ENCODE measurements at regions not wholly inside any gene's neighbourhood (a gene's known extent, or its start where the extent isn't known, plus 50 kb on each side); places are given as distances from the start of the nearest gene placed in this dataset.

DNA sequence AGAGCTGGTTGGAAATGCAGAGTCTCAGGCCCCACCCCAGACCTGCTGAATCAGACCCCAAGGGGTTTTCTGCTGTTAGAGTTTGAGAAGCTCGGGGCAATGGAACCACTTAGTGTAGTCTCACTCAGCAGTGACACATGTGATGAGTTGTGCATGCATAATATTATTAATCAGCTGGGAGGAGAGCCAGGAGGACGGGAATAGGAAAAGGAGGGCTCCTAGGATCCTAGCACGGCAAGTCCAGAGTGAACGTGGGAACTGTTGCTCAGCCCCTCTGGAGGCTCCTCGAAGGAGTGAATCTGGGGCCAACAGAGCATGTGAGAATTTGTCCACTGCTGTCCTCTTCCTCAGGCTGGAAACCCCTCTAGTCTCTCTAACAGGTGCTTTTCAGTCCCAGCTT is 87.1 kb downstream of the HS1BP3 start:
- ChIA-PET CTCF (interaction anchor here (0.8 to 2.0 kb wide), 3 partner anchors 14 to 39 kb away, joined by 3 to 6 read pairs (median 3); no protein-coding TSS in a partner anchor), POLR2A (interaction anchor here (1.3 to 2.5 kb wide), 2 partner anchors 15 to 117 kb away, joined by 5 to 9 read pairs; partner anchors contain the start of gene RHOB)
- DNase-seq (ENCODE audit: low read depth, low spot score): no peak

GRCh38 chr2:20565101-20565622 is 85.7 kb downstream of the HS1BP3 start:
- CTCF ChIA-PET: interaction anchor here (1.3 kb wide), 2 partner anchors 13 to 17 kb away, joined by 3 read pairs; no protein-coding TSS in a partner anchor
- H3K4me3 ChIP-seq (ENCODE audit: low read depth, low read length): no peak overlapping the region
- POLR2A ChIA-PET: interaction anchor here (0.6 kb wide), 1 partner anchor 216 kb away, joined by 3 read pairs; no protein-coding TSS in a partner anchor
- DNase-seq (ENCODE audit: low read depth, low spot score): no peak
- TF ChIP-seq CTCF (IDR thresholded peaks at IDR 0.05; ENCODE audit: insufficient read depth, low read length, missing control alignments): no peak

More for the DNA sequence above, 87.1 kb downstream of the HS1BP3 start:
- no peak for TF ChIP-seq CTCF (IDR thresholded peaks at IDR 0.05; ENCODE audit: insufficient read depth, low read length, missing control alignments)
- H3K4me3 ChIP-seq (ENCODE audit: low read depth, low read length): no peak overlapping the region

DNA sequence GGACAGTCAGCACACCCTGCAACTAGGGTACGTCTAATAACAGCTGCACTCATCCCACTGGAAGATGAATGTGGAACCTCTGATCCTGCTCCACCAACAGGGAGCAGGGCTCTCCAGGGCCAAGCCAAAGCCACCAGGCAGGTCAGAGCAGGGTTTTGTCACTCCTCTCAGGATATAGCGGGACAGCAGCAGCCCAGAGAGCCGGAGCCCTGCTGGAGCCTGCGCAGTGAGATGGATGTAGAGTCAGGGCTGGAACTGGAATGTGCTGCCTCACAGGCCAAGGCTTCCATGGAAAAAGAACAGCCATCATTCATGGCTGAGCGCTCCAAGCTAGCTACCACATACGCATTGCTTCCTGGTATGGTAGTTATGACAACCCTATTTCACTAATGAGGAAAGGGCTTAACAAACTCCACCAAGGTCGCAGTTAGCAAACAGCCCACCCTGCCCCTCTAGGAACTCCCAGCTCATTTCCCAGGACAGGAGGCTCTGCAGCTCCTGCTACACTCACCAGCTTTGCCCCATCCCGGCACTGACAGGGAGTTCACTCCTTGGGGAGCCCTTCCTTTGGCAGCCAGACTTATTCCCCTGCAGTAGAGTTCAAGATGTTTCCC is 85.2 kb downstream of the HS1BP3 start:
- POLR2A ChIA-PET: interaction anchor here (1.5 kb wide), 1 partner anchor 119 kb away, joined by 10 read pairs; the partner anchor contains the start of gene RHOB

GRCh38 chr2:20566331-20566730 is 84.6 kb downstream of the HS1BP3 start:
- CTCF ChIA-PET: interaction anchor here (1.3 kb wide), 1 partner anchor 18 kb away, joined by 3 read pairs; no protein-coding TSS in a partner anchor
- DNase-seq (ENCODE audit: low read depth, low spot score): no peak
- no peak for TF ChIP-seq CTCF (IDR thresholded peaks at IDR 0.05; ENCODE audit: insufficient read depth, low read length, missing control alignments)
- no peak overlapping the region for H3K4me3 ChIP-seq (ENCODE audit: low read depth, low read length)
- POLR2A ChIA-PET: interaction anchor here (1.5 kb wide), 1 partner anchor 119 kb away, joined by 10 read pairs; the partner anchor contains the start of gene RHOB

More for the DNA sequence above, 85.2 kb downstream of the HS1BP3 start:
- no peak overlapping the region for H3K4me3 ChIP-seq (ENCODE audit: low read depth, low read length)
- CTCF ChIA-PET: interaction anchor here (1.3 kb wide), 1 partner anchor 18 kb away, joined by 3 read pairs; no protein-coding TSS in a partner anchor
- TF ChIP-seq CTCF (IDR thresholded peaks at IDR 0.05; ENCODE audit: insufficient read depth, low read length, missing control alignments): no peak
- no peak for DNase-seq (ENCODE audit: low read depth, low spot score)

GRCh38 chr2:20567159-20567925 is 83.6 kb downstream of the HS1BP3 start:
- no peak overlapping the region for H3K4me3 ChIP-seq (ENCODE audit: low read depth, low read length)
- no peak for TF ChIP-seq CTCF (IDR thresholded peaks at IDR 0.05; ENCODE audit: insufficient read depth, low read length, missing control alignments)
- ChIA-PET CTCF (no interaction called here), POLR2A (interaction anchor here (1.5 to 1.9 kb wide), 2 partner anchors 120 kb away, joined by 10 to 12 read pairs; partner anchors contain the start of gene RHOB)
- no peak for DNase-seq (ENCODE audit: low read depth, low spot score)
